Right lobe of liver (tissue), 6 donors: ENCODE measurements at regions not wholly inside any gene's neighbourhood (a gene's known extent, or its start where the extent isn't known, plus 50 kb on each side); places are given as distances from the start of the nearest gene placed in this dataset.

Experiments
- ATAC-seq, 4 donors: fragments of 200-7000 bp; cut with Tn5 transposase; one replicate each; pipeline ENCODE4 v1.9.1; 2020; ENCODE audit warnings: mild to moderate bottlenecking in 4 of 4, moderate library complexity in 4 of 4
- DNase-seq, 3 donors: peaks; one replicate each; pipeline ENCODE4 v3.0.0-alpha.2; 2020
- H3K27ac ChIP-seq, 3 donors: fragments of 200-600 bp; one replicate each; pipeline ENCODE4 v1.8.0; 2022
- H3K27me3 ChIP-seq, 2 donors: fragments of 200-600 bp; one replicate each; pipeline ENCODE4 v1.8.0; 2022
- H3K36me3 ChIP-seq, 4 donors: fragments of 200-600 bp; sonication (generic) in 1 of 4; one replicate each; pipeline versions ENCODE4 v1.5.1 to v1.8.0; 2017 to 2022; ENCODE audit warnings: control low read depth in 1 of 4
- H3K4me1 ChIP-seq, 4 donors: fragments of 200-600 bp; sonication (generic) in 1 of 4; one replicate each; pipeline versions ENCODE4 v1.5.1 to v1.8.0; 2017 to 2022; ENCODE audit warnings: control low read depth in 1 of 4
- H3K4me3 ChIP-seq, 3 donors: fragments of 200-600 bp; one replicate each; pipeline ENCODE4 v1.8.0; 2022
- H3K9me3 ChIP-seq, 4 donors: fragments of 200-600 bp; sonication (generic) in 1 of 4; one replicate each; pipeline versions ENCODE4 v1.5.1 to v1.8.0; 2017 to 2022; ENCODE audit warnings: control low read depth in 1 of 4
- POLR2A ChIP-seq: fragments of 450-650 bp; IDR thresholded peaks from one replicate; pipeline ENCODE4 v1.6.1; 2017; ENCODE audit warnings: antibody characterized with exemption, mild to moderate bottlenecking
- WGBS: methylation state at CpG from one replicate; pipeline ENCODE4 v1.1.6; 2018; ENCODE audit warnings: low coverage, low lambda C conversion rate; ENCODE audit not compliant: insufficient coverage; ENCODE audit errors: missing lambda C conversion rate; 5-methylcytosine and 5-hydroxymethylcytosine counted together
- intact Hi-C, 2 donors: fragments of 100-400 bp; cut with DNase I; formaldehyde crosslinking; loops; one replicate each; pipeline versions ENCODE4 v1.11.2 to v1.14.1; 2022
- TF ChIP-seq, protein P1 (sequence below), 4 donors: fragments of 200-600 bp in 3 of 4; fragments of 450-650 bp in 1 of 4; IDR thresholded peaks; one replicate each; pipeline versions ENCODE4 v1.5.1 to v1.8.0; 2016 to 2022; ENCODE audit warnings: antibody characterized with exemption in 4 of 4, mild to moderate bottlenecking in 2 of 4
- donor health status: DM: no; HTN: yes; CAD: no.
- donor health status: DM: no; HTN: no; CAD: no.
- donor health status: DM: no; HTN: no; CAD: no.
- donor health status: DM: no; HTN: yes; CAD: no.
- donor health status: DM: no; HTN: yes; CAD: no.

GRCh38 chr5:8505196-8505595, 636.2 kb downstream of the MTRR start:
- DNase-seq (no peak), ATAC-seq (no peak)
- no peak for TF ChIP-seq POLR2A
- TF ChIP-seq, protein P1, sequence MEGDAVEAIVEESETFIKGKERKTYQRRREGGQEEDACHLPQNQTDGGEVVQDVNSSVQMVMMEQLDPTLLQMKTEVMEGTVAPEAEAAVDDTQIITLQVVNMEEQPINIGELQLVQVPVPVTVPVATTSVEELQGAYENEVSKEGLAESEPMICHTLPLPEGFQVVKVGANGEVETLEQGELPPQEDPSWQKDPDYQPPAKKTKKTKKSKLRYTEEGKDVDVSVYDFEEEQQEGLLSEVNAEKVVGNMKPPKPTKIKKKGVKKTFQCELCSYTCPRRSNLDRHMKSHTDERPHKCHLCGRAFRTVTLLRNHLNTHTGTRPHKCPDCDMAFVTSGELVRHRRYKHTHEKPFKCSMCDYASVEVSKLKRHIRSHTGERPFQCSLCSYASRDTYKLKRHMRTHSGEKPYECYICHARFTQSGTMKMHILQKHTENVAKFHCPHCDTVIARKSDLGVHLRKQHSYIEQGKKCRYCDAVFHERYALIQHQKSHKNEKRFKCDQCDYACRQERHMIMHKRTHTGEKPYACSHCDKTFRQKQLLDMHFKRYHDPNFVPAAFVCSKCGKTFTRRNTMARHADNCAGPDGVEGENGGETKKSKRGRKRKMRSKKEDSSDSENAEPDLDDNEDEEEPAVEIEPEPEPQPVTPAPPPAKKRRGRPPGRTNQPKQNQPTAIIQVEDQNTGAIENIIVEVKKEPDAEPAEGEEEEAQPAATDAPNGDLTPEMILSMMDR (IDR thresholded peaks at IDR 0.05), result no peak
- Histone ChIP-seq H3K9me3 (no peaks in the 10 kb centered on the region), H3K4me3 (no peak overlapping the region), H3K4me1 (no peaks in the 10 kb centered on the region), H3K27me3 (no peaks in the 10 kb centered on the region), H3K27ac (no peak overlapping the region), H3K36me3 (no peaks in the 10 kb centered on the region)
- 50% methylated on average over 4 of the region's 4 CpGs for WGBS
- intact Hi-C loops, result no loop called here

- H3K27me3 ChIP-seq, result no peaks in the 10 kb centered on the region
- no peak for TF ChIP-seq POLR2A
- TF ChIP-seq, protein P1 (IDR thresholded peaks at IDR 0.05), result no peak
- DNase-seq (no peak), ATAC-seq (no peak)
- no peaks in the 10 kb centered on the region for H3K36me3 ChIP-seq
- no peak overlapping the region for H3K27ac ChIP-seq
- H3K9me3 ChIP-seq, result no peaks in the 10 kb centered on the region
- no peaks in the 10 kb centered on the region for H3K4me1 ChIP-seq
- intact Hi-C loops, result no loop called here
- no peak overlapping the region for H3K4me3 ChIP-seq
These were observed 639.3 kb downstream of the MTRR start for GRCh38 chr5:8508231-8508630.

DNA sequence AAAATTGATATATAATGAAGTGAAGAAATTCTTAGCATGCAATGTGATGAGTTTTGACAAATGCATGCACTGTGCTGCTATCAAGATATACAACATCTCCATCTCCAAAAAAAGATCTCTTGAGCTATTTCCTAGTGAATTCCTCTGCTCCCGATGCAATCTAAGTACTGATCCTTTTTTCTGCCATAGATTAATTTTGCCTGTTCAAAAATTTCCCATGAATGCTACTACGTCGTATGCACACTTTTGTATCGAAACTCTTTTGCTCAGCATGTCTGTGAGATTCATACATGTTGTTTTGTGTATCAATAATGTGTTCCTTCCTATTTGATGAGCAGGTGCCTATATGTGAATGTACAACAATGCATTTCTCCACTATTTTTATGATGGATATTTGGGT, 647.4 kb downstream of the MTRR start:
- intact Hi-C loops, result no loop called here
- H3K9me3 ChIP-seq, result no peaks in the 10 kb centered on the region
- H3K27ac ChIP-seq, result no peak overlapping the region
- no peak for DNase-seq
- no peak for ATAC-seq
- TF ChIP-seq POLR2A, result no peak
- TF ChIP-seq, protein P1 (IDR thresholded peaks at IDR 0.05), result no peak
- 65% methylated on average over 4 of the region's 4 CpGs for WGBS
- H3K27me3 ChIP-seq, result no peaks in the 10 kb centered on the region
- no peaks in the 10 kb centered on the region for H3K36me3 ChIP-seq
- no peak overlapping the region for H3K4me3 ChIP-seq
- H3K4me1 ChIP-seq, result no peaks in the 10 kb centered on the region

GRCh38 chr5:8517456-8517855, 648.5 kb downstream of the MTRR start:
- Histone ChIP-seq H3K27ac (no peak overlapping the region), H3K4me1 (no peaks in the 10 kb centered on the region), H3K4me3 (no peak overlapping the region), H3K27me3 (no peaks in the 10 kb centered on the region), H3K36me3 (no peaks in the 10 kb centered on the region), H3K9me3 (no peaks in the 10 kb centered on the region)
- DNase-seq (no peak), ATAC-seq (no peak)
- intact Hi-C loops, result no loop called here
- 58% methylated on average over 4 of the region's 6 CpGs for WGBS
- TF ChIP-seq, protein P1 (IDR thresholded peaks at IDR 0.05), result no peak
- no peak for TF ChIP-seq POLR2A

GRCh38 chr5:8520917-8521316, 652.0 kb downstream of the MTRR start:
- intact Hi-C loops, result no loop called here
- Histone ChIP-seq H3K9me3 (no peaks in the 10 kb centered on the region), H3K36me3 (no peaks in the 10 kb centered on the region), H3K27ac (no peak overlapping the region), H3K27me3 (no peaks in the 10 kb centered on the region), H3K4me3 (no peak overlapping the region), H3K4me1 (no peaks in the 10 kb centered on the region)
- ATAC-seq, result no peak
- DNase-seq, result no peak
- no peak for TF ChIP-seq POLR2A
- TF ChIP-seq, protein P1 (IDR thresholded peaks at IDR 0.05), result no peak
- 31% methylated on average over 3 of the region's 3 CpGs for WGBS
